ENCODE measurements at regions not wholly inside any gene's neighbourhood (a gene's known extent, or its start where the extent isn't known, plus 50 kb on each side); places are given as distances from the start of the nearest gene placed in this dataset.

GRCh38 chr18:59777636-59778035 lies 80.4 kb upstream of the CCBE1 start:
- Histone ChIP-seq H3K36me3 (no peaks in the 10 kb centered on the region), H3K27ac (no peak overlapping the region), H3K27me3 (no peaks in the 10 kb centered on the region), H3K4me1 (no peaks in the 10 kb centered on the region), H3K4me3 (no peak overlapping the region), H3K9me3 (no peaks in the 10 kb centered on the region)
- no peak for TF ChIP-seq CTCF (IDR thresholded peaks at IDR 0.05)
- intact Hi-C loops (cut with DNase I; ENCODE audit: low total_unique reads) = no loop called here
- DNase-seq = no peak

GRCh38 chr18:59769129-59769865 lies 72.1 kb upstream of the CCBE1 start:
- Histone ChIP-seq H3K4me1 (peaks cover 0 to 7% (median 3%) of the 10 kb centered on the region in 4 donors), H3K27me3 (no peaks in the 10 kb centered on the region), H3K9me3 (no peaks in the 10 kb centered on the region), H3K27ac (peak overlapping the region in 1 of 2 donors; percentile 33), H3K4me3 (no peak overlapping the region), H3K36me3 (no peaks in the 10 kb centered on the region)
- peak in 1 of 2 donors; percentile 42 for DNase-seq
- intact Hi-C loops (cut with DNase I; ENCODE audit: low total_unique reads) = no loop called here
- no peak for TF ChIP-seq CTCF (IDR thresholded peaks at IDR 0.05)

GRCh38 chr18:59768409-59768808 lies 71.2 kb upstream of the CCBE1 start:
- Histone ChIP-seq H3K36me3 (no peaks in the 10 kb centered on the region), H3K27me3 (no peaks in the 10 kb centered on the region), H3K27ac (peak overlapping the region in 1 of 2 donors; percentile 25), H3K9me3 (no peaks in the 10 kb centered on the region), H3K4me3 (no peak overlapping the region), H3K4me1 (peaks cover 0 to 7% (median 3%) of the 10 kb centered on the region in 4 donors)
- intact Hi-C loops (cut with DNase I; ENCODE audit: low total_unique reads) = no loop called here
- TF ChIP-seq CTCF (IDR thresholded peaks at IDR 0.05) = no peak
- DNase-seq = no peak

GRCh38 chr18:59767732-59768131 lies 70.5 kb upstream of the CCBE1 start:
- DNase-seq = no peak
- intact Hi-C loops (cut with DNase I; ENCODE audit: low total_unique reads) = no loop called here
- peaks cover 0 to 7% (median 3%) of the 10 kb centered on the region in 4 donors for H3K4me1 ChIP-seq
- H3K36me3 ChIP-seq = no peaks in the 10 kb centered on the region
- no peak for TF ChIP-seq CTCF (IDR thresholded peaks at IDR 0.05)
- H3K4me3 ChIP-seq = no peak overlapping the region
- H3K27me3 ChIP-seq = no peaks in the 10 kb centered on the region
- no peak overlapping the region for H3K27ac ChIP-seq
- no peaks in the 10 kb centered on the region for H3K9me3 ChIP-seq

- no peak for DNase-seq
- intact Hi-C loops (cut with DNase I; ENCODE audit: low total_unique reads) = no loop called here
- no peak overlapping the region for H3K27ac ChIP-seq
- no peaks in the 10 kb centered on the region for H3K36me3 ChIP-seq
- H3K4me1 ChIP-seq = peaks cover 0 to 7% (median 3%) of the 10 kb centered on the region in 4 donors
- TF ChIP-seq CTCF (IDR thresholded peaks at IDR 0.05) = no peak
- H3K9me3 ChIP-seq = no peaks in the 10 kb centered on the region
- no peaks in the 10 kb centered on the region for H3K27me3 ChIP-seq
- H3K4me3 ChIP-seq = no peak overlapping the region
These were observed 68.1 kb upstream of the CCBE1 start for GRCh38 chr18:59765343-59765742.
